COLO668 (cell line): ENCODE measurements at regions not wholly inside any gene's neighbourhood (a gene's known extent, or its start where the extent isn't known, plus 50 kb on each side); places are given as distances from the start of the nearest gene placed in this dataset.
"Not testable (repeated sequence)": the region's sequence is repeated elsewhere in the genome, so short reads cannot be mapped to it uniquely, and the experiment has no call there.

ENCODE experiments used
- DNase-seq: peaks from one replicate; lab custom pipeline; 2025; ENCODE audit not compliant: unreplicated experiment; lab: John Stamatoyannopoulos, UW

DNA sequence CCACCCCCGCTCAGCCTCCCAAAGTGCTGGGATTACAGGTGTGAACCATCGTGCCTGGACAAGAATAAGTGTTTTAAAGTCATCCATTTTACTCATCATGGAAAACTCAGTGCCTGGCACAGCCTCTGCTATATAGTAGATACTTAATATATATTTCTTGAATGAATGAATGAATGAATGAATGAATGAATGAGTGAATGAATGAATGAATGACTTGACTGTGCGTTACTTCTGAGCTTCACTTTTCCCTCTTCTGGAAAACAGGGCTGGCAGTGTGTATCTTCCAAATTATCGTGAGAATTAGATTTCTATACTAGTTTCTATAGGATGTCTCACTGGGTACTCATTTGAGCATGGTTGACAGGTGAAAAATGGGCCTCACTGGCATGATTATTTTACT is 307.3 kb upstream of the ERCC4 start:
- DNase-seq: no peak

- no peak for DNase-seq
Measured at GRCh38 chr16:13613165-13613564, 306.8 kb upstream of the ERCC4 start.

DNA sequence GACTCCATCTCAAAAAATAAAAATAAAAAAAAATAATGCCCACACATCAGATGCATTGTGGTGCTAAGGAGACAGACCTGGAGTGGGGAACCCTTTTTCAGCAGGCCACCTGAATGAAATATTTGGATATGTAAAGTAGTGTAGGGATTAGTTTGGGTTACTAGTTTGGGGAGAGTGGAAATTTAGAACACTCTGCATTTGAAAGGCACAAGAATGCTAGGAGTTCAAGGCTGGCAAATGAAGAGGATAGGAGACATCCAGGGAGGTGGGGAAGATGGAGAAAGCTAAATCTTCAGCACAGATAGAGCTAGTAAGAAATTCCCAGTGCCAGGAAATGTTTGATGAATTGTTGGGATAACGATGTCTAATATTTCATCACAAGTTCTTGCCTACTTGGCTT is 298.3 kb upstream of the ERCC4 start:
- no peak for DNase-seq

DNA sequence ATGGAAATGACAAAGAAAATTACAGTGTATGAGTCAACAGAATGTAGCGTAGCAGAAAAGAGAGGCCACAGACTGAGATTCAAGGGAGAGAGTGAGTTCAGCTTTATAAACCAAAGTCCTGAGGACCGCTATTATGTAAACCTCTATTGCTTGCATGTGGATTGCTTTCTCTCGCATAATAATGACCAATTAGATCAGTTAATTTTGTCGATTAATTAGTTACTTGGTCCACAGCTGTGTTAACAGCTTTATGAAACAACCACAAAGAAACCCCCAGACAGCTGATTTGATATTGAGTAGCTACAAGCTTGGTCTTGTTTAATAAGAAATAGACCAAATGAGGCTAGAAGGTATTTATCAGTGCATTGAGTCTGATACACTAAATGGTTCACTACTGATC is 291.8 kb upstream of the ERCC4 start:
- no peak for DNase-seq

DNA sequence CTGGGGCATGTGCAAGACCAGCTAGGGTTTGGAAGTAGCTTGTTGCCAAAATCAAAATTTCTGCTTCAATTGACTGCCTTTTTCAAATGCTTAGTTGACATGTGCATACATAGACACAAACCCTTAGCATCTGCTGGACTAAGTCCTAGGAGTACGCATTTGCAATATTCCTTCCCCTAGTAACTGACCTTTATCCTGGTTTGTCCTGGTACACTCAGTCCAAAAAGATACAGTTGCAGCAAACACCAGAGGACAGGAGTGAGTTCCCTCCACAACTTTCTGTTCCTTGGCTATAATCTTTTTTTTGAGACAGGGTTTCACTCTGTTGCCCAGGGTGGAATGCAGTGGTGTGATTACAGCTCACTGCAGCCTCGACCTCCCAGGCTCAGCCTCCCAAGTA is 290.2 kb upstream of the ERCC4 start:
- no peak for DNase-seq

DNA sequence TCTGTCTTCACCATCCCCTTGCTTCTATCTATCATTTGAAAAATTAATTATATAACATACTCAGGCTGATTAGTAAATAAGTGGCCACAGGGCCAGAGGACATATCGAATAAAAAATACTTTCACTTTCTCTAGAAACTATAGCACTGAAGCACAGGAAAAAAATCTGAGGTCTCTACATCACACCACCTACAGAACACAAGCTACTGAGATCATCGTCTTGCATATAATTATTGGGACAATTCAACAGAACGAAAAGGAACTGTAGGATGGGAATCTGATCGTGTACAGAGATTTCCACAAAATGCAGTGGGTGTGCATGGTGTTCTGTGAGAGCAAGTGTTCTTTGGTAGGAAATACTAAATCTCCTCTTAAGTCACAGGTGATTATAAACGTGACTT is 289.6 kb upstream of the ERCC4 start:
- DNase-seq: no peak

GRCh38 chr16:13631213-13631767 is 288.7 kb upstream of the ERCC4 start:
- DNase-seq: no peak

DNA sequence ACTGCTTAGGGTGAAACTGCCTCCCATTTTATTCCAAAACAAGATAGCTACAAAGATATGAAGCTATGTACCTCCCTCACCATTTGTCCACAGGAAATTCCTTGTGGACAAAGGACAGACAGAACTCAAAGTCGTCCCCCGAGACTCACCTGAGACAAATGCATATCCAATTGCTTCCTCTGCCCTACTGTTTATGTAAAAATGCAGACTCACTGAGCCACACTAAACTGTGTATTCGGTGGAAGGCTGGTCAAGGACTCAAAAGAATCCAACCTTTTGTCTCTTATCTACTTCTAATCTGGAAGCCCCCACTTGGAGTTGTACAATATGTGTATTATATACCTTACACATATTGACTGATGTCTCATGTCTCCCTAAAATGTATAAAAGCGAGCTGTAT is 288.0 kb upstream of the ERCC4 start:
- DNase-seq: no peak

- not testable (repeated sequence) for DNase-seq
Measured at GRCh38 chr16:13632504-13632903, 287.4 kb upstream of the ERCC4 start.

- DNase-seq: no peak
Measured at GRCh38 chr16:13633391-13633861, 286.5 kb upstream of the ERCC4 start.

DNA sequence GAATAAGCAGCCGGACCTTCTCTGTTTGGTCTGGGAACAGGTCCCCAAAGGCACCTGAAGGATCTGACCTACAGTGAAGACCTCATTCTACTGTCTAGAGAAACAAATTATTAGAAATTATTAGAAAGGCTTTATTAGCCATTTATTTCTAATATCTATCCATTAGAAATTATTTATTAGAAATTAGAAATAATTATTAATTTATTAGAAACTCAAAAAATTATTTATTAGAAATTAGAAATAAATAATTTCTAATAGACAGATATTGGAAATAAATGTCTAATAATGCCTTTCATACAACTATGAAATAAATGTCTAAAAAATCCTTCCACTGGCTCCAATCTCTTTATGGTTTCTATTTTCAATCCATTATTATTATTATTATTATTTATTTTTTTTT is 285.7 kb upstream of the ERCC4 start:
- no peak for DNase-seq

DNA sequence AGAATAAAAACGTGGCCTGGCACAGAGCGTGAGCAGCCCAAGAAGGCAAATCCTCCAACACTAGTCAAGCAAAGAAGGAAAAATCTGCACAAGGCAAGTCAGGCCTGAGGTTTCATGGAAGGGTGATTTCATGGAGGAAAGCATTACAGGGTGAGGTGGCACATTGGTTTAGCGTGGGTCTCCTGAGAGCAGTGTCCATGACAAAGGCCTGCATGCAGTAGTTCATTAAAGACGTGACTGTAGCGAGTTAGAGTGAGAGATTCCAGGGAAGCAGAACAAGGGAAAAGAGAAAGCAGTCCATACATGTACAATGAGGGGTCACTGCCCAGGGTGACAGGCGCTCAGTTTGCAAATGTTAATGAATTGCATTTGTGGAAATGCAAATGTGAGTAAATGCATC is 285.0 kb upstream of the ERCC4 start:
- no peak for DNase-seq

GRCh38 chr16:13638218-13638617 is 281.7 kb upstream of the ERCC4 start:
- no peak for DNase-seq

DNA sequence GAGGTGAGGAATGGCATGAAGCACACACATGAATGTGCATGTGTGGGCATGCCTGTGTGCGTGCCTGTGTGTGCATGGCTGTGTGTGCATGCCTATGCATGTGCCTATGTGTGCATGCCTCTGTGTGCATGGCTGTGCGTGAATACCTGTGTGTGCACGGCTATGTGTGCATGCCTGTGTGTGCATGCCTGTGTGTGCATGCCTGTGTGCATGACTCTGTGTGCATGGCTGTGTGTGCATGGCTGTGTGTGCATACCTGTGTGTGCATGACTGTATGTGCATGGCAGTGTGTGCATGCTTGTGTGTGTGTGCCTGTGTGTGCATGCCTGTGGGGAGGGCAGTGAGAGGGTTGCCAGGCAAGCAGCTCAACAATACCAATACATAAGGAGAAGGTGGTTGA is 276.5 kb upstream of the ERCC4 start:
- DNase-seq: no peak

DNA sequence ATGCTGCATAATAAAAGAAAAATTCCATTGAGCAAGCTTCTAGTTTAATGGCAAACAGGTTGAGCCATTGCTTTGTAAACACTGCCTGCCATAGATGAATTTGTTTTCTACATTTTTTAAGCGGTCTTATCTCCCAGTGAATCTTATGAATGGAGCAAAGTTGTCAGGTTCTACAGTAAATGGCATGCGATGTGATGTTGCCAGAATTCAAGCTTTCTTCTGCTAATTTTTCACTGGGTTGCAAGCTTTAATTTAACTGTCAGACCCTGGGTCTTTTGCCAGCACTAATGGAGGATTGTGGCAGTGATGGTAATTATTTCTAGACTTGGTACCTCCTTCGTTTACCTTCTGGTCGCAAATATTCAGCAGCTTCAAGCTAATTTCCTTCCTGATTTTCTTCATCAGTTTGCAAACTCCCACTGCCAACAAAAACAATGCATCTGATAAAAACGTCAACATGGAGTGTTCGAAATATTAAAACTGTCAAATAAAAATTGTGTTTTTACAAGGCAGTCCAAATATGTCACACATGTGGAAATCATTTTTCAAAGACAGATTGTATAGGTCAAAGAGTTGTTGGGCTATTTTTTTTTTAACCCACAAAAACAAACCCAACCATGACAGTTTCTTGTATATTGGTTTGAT is 274.2 kb upstream of the ERCC4 start:
- no peak for DNase-seq

DNA sequence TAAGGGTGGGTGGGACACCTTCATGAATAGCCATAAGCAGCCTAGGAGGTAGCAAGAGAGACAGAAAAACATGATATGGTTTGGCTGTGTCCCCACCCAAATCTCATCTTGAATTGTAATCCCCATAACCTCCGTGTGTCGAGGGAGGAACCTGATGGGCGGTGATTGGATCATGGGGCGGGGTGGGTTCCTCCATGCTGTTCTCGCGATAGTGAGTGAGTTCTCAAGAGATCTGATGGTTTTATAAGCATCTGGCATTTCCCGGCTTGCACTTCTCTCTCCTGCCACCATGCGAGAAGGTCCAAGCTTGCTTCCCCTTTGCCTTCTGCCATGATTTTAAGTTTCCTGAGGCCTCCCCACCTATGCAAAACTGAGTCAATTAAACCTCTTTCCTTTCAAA is 259.1 kb upstream of the ERCC4 start:
- DNase-seq: no peak

DNA sequence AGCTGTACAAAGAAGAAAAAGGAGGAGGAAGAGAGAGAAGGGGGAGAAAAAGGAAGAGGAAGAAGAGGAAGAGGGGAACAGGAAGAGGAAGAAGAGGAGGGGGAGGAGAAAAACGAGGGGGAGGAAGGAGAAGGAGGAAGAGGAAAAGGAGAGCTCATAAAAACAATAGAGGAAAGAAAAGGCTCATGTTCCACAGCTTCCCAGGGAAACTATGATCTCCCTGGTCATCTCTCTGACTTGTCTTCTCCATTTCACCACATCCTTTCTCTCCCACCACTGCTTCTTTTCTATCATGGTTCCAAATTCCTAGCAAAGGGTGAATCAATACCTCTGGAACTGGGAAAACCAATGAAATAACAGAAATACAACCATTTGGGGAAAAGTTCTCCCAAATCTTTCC is 254.1 kb upstream of the ERCC4 start:
- no peak for DNase-seq

- no peak for DNase-seq
Measured at GRCh38 chr16:13672196-13672595, 247.8 kb upstream of the ERCC4 start.

GRCh38 chr16:13680021-13680889 is 239.7 kb upstream of the ERCC4 start:
- no peak for DNase-seq

DNA sequence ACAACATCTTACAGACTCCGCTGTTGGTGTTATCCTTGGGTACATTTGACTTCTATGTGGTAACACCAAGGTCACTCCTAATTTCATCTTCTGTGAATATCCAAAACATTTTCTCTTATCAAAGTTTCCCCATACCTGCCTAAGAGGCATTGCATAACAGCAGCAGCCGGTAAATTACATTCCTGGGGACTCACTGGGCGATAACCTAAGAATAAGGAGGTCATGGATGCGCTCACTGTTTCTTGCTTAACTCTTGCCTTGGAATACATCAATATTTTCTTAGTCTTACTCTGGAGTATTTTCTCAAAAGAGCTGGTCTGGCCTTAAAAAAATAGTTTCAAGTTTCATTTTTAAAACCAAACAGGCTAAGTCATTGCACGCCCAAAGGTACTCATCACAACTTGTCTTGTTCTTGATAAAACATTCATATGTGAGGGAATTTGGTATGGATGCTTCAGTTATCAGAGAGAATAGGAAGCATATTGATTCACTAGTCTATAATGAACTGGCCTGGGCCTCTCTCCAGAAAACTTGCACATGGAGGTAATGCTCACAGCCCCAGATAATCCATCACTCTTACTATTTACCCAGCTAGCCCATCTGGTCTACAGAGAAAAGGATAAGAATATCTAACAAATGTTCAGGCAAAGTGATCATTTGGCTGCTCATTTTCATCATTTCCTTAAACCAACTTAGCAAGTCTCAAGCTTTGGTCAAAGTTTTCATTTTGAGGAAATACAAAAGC is 235.0 kb upstream of the ERCC4 start:
- no peak for DNase-seq

- no peak for DNase-seq
Measured at GRCh38 chr16:13696017-13696416, 223.9 kb upstream of the ERCC4 start.

- DNase-seq: no peak
Measured at GRCh38 chr16:13697013-13697412, 222.9 kb upstream of the ERCC4 start.
